ENCODE measurements at regions not wholly inside any gene's neighbourhood (a gene's known extent, or its start where the extent isn't known, plus 50 kb on each side); places are given as distances from the start of the nearest gene placed in this dataset.

DNA sequence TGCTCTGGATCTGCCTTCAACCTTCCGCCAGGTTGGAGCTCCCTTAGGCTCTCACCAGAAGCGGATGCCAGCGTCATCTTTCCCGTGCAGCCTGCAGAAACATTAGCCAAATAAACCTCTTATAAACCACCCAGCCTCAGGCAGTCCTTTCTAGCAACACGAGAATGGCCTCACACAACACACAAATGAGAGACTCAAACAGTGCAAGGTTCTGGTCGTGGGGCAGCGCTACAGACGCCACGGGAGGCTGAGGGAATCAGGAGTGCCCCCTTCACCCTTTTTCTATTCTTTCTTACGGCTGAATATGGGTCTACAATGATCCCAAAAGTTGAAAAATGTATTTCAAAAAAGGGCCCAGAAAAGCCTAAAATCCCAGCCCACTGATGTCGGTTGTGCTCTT lies 96.4 kb downstream of the FOXL3 start:
- no peak for TF ChIP-seq EZH2phosphoT487 (IDR thresholded peaks at IDR 0.05; ENCODE audit: low read length)
- TF ChIP-seq, protein P1, sequence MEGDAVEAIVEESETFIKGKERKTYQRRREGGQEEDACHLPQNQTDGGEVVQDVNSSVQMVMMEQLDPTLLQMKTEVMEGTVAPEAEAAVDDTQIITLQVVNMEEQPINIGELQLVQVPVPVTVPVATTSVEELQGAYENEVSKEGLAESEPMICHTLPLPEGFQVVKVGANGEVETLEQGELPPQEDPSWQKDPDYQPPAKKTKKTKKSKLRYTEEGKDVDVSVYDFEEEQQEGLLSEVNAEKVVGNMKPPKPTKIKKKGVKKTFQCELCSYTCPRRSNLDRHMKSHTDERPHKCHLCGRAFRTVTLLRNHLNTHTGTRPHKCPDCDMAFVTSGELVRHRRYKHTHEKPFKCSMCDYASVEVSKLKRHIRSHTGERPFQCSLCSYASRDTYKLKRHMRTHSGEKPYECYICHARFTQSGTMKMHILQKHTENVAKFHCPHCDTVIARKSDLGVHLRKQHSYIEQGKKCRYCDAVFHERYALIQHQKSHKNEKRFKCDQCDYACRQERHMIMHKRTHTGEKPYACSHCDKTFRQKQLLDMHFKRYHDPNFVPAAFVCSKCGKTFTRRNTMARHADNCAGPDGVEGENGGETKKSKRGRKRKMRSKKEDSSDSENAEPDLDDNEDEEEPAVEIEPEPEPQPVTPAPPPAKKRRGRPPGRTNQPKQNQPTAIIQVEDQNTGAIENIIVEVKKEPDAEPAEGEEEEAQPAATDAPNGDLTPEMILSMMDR (IDR thresholded peaks at IDR 0.05; ENCODE audit: low read length), result no peak
- TF ChIP-seq EZH2 (optimal IDR thresholded peaks at IDR 0.05; ENCODE audit: low read depth, low read length), result no peak
- Histone ChIP-seq H3K79me2 (ENCODE audit: low read length) (no peaks in the 10 kb centered on the region), H3K27ac (ENCODE audit: low read length) (no peak overlapping the region), H2AFZ (ENCODE audit: low read length) (no peak overlapping the region), H3K4me3 (ENCODE audit: low read length) (no peak overlapping the region), H3K9me3 (replicated peaks; ENCODE audit: insufficient read depth, low read length) (no peaks in the 10 kb centered on the region), H3K4me2 (ENCODE audit: low read depth, low read length) (no peak overlapping the region), H3K9ac (ENCODE audit: low read length) (no peak overlapping the region), H3F3A (ENCODE audit: insufficient read depth, low read length) (no peaks in the 10 kb centered on the region), H3K4me1 (ENCODE audit: low read length) (no peaks in the 10 kb centered on the region), H3K9me2 (replicated peaks; ENCODE audit: insufficient read depth, low read length) (no peaks in the 10 kb centered on the region), H4K20me1 (ENCODE audit: insufficient read depth, low read length) (no peaks in the 10 kb centered on the region), H3K27me3 (replicated peaks; ENCODE audit: insufficient read depth, low read length) (no peaks in the 10 kb centered on the region), H3K36me3 (replicated peaks; ENCODE audit: insufficient read depth, low read length) (no peaks in the 10 kb centered on the region)
- no peak for DNase-seq

DNA sequence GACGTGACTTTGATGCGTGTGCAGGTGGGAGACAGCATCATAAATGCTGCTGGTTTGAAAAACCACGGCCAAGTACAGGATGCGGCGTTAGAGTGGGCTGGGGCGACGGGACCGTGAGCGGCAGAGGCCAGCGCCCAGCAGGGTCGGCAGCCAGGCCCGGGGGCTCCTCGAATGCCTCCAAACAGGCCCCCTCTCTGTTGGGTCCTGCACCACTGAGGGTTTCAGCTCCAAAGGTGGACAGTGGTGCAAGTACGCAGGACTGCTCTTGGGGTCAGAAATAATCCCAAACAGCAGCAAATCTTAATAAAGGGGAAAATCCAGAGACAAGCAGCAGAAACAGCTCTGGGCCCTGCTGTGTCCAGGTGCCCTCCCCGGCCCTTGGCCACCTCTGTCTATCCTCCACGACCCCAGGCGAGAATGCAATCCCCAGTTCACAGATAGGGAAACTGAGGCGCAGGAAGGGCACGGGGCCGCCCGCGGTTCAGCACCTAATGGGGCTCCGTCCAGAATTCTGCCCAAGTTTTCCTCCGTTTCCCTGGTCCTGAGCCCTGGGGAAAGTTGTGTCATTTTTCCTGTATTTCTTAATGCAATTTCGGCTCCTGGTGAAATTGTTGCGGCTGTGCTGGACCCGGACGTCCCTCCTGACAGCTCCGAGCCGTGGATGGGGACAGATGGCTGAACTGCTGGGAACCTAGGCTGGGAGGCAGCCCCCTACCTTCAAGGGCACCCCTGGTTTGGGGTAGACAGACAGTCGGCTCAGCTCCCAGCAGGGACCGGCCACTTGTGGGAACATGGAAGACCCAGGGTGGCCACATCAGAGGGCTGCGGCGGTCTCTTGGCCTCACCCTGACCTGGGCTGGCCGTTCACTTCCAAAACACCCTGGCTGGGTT lies 97.4 kb downstream of the FOXL3 start:
- Histone ChIP-seq H3K4me3 (ENCODE audit: low read length) (no peak overlapping the region), H3K9me2 (replicated peaks; ENCODE audit: insufficient read depth, low read length) (no peaks in the 10 kb centered on the region), H4K20me1 (ENCODE audit: insufficient read depth, low read length) (no peaks in the 10 kb centered on the region), H3K27ac (ENCODE audit: low read length) (no peak overlapping the region), H3K9me3 (replicated peaks; ENCODE audit: insufficient read depth, low read length) (no peaks in the 10 kb centered on the region), H3F3A (ENCODE audit: insufficient read depth, low read length) (no peaks in the 10 kb centered on the region), H3K27me3 (replicated peaks; ENCODE audit: insufficient read depth, low read length) (no peaks in the 10 kb centered on the region), H3K79me2 (ENCODE audit: low read length) (no peaks in the 10 kb centered on the region), H2AFZ (ENCODE audit: low read length) (no peak overlapping the region), H3K4me2 (ENCODE audit: low read depth, low read length) (no peak overlapping the region), H3K9ac (ENCODE audit: low read length) (no peak overlapping the region), H3K36me3 (replicated peaks; ENCODE audit: insufficient read depth, low read length) (no peaks in the 10 kb centered on the region), H3K4me1 (ENCODE audit: low read length) (no peaks in the 10 kb centered on the region)
- TF ChIP-seq EZH2 (optimal IDR thresholded peaks at IDR 0.05; ENCODE audit: low read depth, low read length), result no peak
- TF ChIP-seq EZH2phosphoT487 (IDR thresholded peaks at IDR 0.05; ENCODE audit: low read length), result no peak
- TF ChIP-seq, protein P1 (IDR thresholded peaks at IDR 0.05; ENCODE audit: low read length), result no peak
- DNase-seq, result no peak

DNA sequence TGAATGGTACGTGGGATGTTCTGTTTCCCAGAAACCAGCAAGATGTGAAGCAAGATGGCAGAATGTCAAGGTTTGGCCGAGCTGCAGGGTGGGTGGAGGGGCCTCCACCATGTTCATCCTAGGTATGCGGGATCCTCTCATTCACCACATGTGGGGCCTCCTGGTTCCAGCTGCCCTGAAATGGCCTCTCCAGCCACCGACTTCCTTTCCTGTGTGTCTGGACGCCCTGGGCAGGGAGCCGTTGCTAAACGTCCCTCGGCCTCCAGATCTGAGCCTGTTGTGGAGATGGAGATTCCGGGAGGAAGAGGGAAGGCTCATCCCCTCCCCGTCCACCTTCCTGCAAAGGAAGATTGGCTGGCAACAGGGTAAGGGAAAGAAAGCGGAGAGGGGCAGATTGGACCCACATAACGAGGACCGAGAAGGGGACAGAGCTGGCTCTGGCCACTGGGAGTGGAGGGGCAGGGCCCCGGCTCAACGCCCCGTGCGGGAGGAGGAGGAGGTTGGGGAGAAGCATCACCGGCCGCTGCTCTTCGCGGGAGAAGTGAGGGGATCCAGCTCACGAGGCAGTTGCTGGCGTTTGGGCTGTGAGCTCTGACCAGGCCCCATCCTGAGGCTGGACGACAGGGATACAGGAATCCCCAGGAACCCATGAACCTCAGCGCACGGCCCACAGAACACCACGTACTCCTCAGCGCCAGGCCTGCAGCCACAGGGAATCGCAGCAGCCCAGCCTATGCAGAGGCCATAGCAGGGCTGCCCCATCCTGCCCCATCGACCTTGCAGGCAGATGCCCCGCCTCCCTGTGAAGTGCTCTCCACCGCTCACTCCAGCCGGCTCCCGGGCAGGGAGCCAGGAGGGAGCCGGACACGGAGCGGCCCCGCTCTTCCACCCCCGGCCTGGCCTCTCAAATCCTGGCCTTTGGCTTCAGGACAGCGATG lies 98.3 kb downstream of the FOXL3 start:
- Histone ChIP-seq H3K79me2 (ENCODE audit: low read length) (no peaks in the 10 kb centered on the region), H3K9me2 (replicated peaks; ENCODE audit: insufficient read depth, low read length) (no peaks in the 10 kb centered on the region), H3K27ac (ENCODE audit: low read length) (no peak overlapping the region), H4K20me1 (ENCODE audit: insufficient read depth, low read length) (no peaks in the 10 kb centered on the region), H3K36me3 (replicated peaks; ENCODE audit: insufficient read depth, low read length) (no peaks in the 10 kb centered on the region), H3K9me3 (replicated peaks; ENCODE audit: insufficient read depth, low read length) (no peaks in the 10 kb centered on the region), H3K4me1 (ENCODE audit: low read length) (no peaks in the 10 kb centered on the region), H3F3A (ENCODE audit: insufficient read depth, low read length) (no peaks in the 10 kb centered on the region), H3K4me3 (ENCODE audit: low read length) (no peak overlapping the region), H3K9ac (ENCODE audit: low read length) (no peak overlapping the region), H3K27me3 (replicated peaks; ENCODE audit: insufficient read depth, low read length) (no peaks in the 10 kb centered on the region), H2AFZ (ENCODE audit: low read length) (no peak overlapping the region), H3K4me2 (ENCODE audit: low read depth, low read length) (no peak overlapping the region)
- TF ChIP-seq EZH2phosphoT487 (IDR thresholded peaks at IDR 0.05; ENCODE audit: low read length) (no peak), EZH2 (optimal IDR thresholded peaks at IDR 0.05; ENCODE audit: low read depth, low read length) (no peak)
- TF ChIP-seq, protein P1 (IDR thresholded peaks at IDR 0.05; ENCODE audit: low read length), result no peak
- DNase-seq, result no peak
